ENCODE measurements at regions not wholly inside any gene's neighbourhood (a gene's known extent, or its start where the extent isn't known, plus 50 kb on each side); places are given as distances from the start of the nearest gene placed in this dataset.

DNA sequence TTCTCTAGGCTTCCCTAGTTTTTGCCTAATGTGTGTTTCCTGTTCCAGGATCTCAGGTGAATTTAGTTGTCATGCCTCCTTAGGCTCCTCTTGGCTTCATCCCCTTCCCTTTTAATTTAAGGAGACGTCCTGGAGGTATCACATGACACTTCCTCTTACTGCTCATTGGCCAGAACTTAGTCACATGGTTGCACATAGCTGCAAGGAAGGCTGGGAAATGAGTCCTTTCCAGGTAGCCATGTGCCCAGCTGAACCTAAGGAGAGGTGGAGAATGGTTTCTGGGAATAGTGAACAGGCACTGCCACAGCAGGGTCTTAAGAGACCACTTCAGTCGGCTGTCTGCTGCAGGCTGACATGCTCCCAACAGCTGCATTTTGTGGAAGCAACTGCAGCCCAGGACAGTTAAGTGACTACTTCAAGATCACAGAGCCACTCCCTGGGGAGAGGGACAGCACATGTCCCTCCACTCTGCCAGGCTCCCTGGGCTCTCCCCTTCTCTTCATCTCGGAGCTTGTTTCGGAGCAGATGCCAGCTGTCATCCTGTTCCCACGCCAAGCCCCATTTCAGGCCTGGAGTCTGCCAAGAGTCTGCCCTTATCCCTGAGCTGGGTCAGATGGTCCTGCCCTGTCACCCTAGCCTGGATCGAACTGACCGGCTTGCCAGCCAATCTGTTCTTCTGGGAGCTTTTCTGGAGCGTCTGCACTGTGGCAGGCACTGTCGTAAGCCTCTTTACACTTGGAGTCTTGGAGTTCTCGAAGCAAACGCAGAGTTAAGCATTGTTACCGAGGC, 81.4 kb upstream of the FOXF1 start:
- Histone ChIP-seq H3K27me3 (peaks cover 5% of the 10 kb centered on the region), H3K27ac (no peak overlapping the region), H3K9me3 (ENCODE audit: low read depth) (no peaks in the 10 kb centered on the region), H3K9ac (no peak overlapping the region), H3F3A (ENCODE audit: low read depth) (peaks cover 4% of the 10 kb centered on the region), H3K79me2 (ENCODE audit: low read depth) (no peaks in the 10 kb centered on the region), H2AFZ (replicated peaks) (no peak overlapping the region), H3K4me3 (no peak overlapping the region), H3K4me2 (no peak overlapping the region), H3K4me1 (peaks cover 15% of the 10 kb centered on the region), H3K36me3 (no peaks in the 10 kb centered on the region), H4K20me1 (ENCODE audit: low read depth) (no peaks in the 10 kb centered on the region)
- Mint-ChIP-seq H3K4me3 (no peak overlapping the region), H3K36me3 (no peaks in the 10 kb centered on the region), H3K9me3 (no peaks in the 10 kb centered on the region), H3K27ac (no peak overlapping the region), H3K27me3 (ENCODE audit: insufficient read depth, low read depth) (peaks cover 3% of the 10 kb centered on the region), H3K4me1 (peaks cover 3% of the 10 kb centered on the region)
- no peak for DNase-seq (ENCODE audit: low spot score)
- TF ChIP-seq EZH2phosphoT487 (IDR thresholded peaks at IDR 0.05) (no peak), EZH2 (IDR thresholded peaks at IDR 0.05) (no peak)
- TF ChIP-seq, protein P1, sequence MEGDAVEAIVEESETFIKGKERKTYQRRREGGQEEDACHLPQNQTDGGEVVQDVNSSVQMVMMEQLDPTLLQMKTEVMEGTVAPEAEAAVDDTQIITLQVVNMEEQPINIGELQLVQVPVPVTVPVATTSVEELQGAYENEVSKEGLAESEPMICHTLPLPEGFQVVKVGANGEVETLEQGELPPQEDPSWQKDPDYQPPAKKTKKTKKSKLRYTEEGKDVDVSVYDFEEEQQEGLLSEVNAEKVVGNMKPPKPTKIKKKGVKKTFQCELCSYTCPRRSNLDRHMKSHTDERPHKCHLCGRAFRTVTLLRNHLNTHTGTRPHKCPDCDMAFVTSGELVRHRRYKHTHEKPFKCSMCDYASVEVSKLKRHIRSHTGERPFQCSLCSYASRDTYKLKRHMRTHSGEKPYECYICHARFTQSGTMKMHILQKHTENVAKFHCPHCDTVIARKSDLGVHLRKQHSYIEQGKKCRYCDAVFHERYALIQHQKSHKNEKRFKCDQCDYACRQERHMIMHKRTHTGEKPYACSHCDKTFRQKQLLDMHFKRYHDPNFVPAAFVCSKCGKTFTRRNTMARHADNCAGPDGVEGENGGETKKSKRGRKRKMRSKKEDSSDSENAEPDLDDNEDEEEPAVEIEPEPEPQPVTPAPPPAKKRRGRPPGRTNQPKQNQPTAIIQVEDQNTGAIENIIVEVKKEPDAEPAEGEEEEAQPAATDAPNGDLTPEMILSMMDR (IDR thresholded peaks at IDR 0.05): no peak

DNA sequence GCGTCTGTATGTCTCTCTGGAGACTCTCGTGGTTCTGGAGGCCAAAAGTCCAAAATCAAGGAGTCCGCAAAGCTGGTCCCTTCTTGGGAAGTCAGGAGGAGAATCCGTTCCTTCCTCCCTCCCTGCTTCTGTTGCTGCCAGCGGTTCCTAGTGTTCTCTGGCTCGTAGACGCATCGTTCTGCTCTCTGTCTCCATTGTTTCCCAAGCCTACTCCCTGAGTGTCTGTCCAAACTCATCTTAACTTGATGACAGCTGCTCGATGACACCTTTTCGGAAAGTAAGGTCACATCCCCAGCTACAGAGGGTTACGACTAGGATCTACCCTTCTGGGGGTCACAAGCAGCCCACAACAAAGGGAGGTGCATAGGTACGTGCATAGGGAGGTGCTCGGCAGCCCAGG, 80.7 kb upstream of the FOXF1 start:
- Histone ChIP-seq H3K9me3 (ENCODE audit: low read depth) (no peaks in the 10 kb centered on the region), H3K4me3 (no peak overlapping the region), H3K27me3 (peaks cover 6% of the 10 kb centered on the region), H3F3A (ENCODE audit: low read depth) (peaks cover 4% of the 10 kb centered on the region), H4K20me1 (ENCODE audit: low read depth) (no peaks in the 10 kb centered on the region), H2AFZ (replicated peaks) (no peak overlapping the region), H3K36me3 (no peaks in the 10 kb centered on the region), H3K4me1 (peaks cover 15% of the 10 kb centered on the region), H3K9ac (no peak overlapping the region), H3K27ac (no peak overlapping the region), H3K4me2 (no peak overlapping the region), H3K79me2 (ENCODE audit: low read depth) (no peaks in the 10 kb centered on the region)
- H3K4me3 Mint-ChIP-seq: no peak overlapping the region
- no peak for DNase-seq (ENCODE audit: low spot score)
- no peaks in the 10 kb centered on the region for H3K9me3 Mint-ChIP-seq
- peaks cover 3% of the 10 kb centered on the region for H3K27me3 Mint-ChIP-seq (ENCODE audit: insufficient read depth, low read depth)
- H3K27ac Mint-ChIP-seq: no peak overlapping the region
- no peak for TF ChIP-seq EZH2 (IDR thresholded peaks at IDR 0.05)
- TF ChIP-seq, protein P1 (IDR thresholded peaks at IDR 0.05): no peak
- no peak for TF ChIP-seq EZH2phosphoT487 (IDR thresholded peaks at IDR 0.05)
- H3K4me1 Mint-ChIP-seq: no peaks in the 10 kb centered on the region
- H3K36me3 Mint-ChIP-seq: no peaks in the 10 kb centered on the region

DNA sequence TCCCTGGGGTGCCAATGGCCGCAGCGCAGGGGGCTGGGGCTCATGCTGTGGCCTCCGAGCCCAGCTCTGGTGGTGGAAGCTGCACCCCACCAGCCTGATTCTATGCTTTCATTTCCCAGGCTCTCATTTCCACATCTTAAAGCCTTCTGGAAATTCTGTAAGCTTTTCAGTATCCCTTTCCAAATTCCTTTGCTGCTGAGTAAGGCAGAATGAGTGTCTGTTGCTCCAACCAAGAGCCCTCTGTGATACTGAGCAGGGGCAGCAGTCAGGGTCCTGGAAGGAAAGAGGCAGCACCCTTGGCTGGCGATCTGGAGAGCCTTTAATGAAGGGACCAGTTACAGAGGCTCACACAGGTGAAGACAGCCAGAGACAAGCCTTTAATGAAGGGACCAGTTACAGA, 79.5 kb upstream of the FOXF1 start:
- Histone ChIP-seq H3K9me3 (ENCODE audit: low read depth) (no peaks in the 10 kb centered on the region), H3K4me2 (no peak overlapping the region), H3F3A (ENCODE audit: low read depth) (peaks cover 4% of the 10 kb centered on the region), H3K36me3 (no peaks in the 10 kb centered on the region), H2AFZ (replicated peaks) (no peak overlapping the region), H3K4me3 (no peak overlapping the region), H3K27me3 (peaks cover 6% of the 10 kb centered on the region), H3K79me2 (ENCODE audit: low read depth) (no peaks in the 10 kb centered on the region), H3K9ac (no peak overlapping the region), H3K4me1 (peaks cover 15% of the 10 kb centered on the region), H4K20me1 (ENCODE audit: low read depth) (no peaks in the 10 kb centered on the region), H3K27ac (no peak overlapping the region)
- Mint-ChIP-seq H3K4me3 (no peak overlapping the region), H3K27ac (no peak overlapping the region), H3K27me3 (ENCODE audit: insufficient read depth, low read depth) (peaks cover 3% of the 10 kb centered on the region), H3K4me1 (no peaks in the 10 kb centered on the region), H3K9me3 (no peaks in the 10 kb centered on the region), H3K36me3 (no peaks in the 10 kb centered on the region)
- DNase-seq (ENCODE audit: low spot score): no peak
- no peak for TF ChIP-seq EZH2phosphoT487 (IDR thresholded peaks at IDR 0.05)
- no peak for TF ChIP-seq EZH2 (IDR thresholded peaks at IDR 0.05)
- TF ChIP-seq, protein P1 (IDR thresholded peaks at IDR 0.05): no peak

Data from neural progenitor cell (in vitro differentiated cells).